ENCODE measurements at regions not wholly inside any gene's neighbourhood (a gene's known extent, or its start where the extent isn't known, plus 50 kb on each side); places are given as distances from the start of the nearest gene placed in this dataset.

DNA sequence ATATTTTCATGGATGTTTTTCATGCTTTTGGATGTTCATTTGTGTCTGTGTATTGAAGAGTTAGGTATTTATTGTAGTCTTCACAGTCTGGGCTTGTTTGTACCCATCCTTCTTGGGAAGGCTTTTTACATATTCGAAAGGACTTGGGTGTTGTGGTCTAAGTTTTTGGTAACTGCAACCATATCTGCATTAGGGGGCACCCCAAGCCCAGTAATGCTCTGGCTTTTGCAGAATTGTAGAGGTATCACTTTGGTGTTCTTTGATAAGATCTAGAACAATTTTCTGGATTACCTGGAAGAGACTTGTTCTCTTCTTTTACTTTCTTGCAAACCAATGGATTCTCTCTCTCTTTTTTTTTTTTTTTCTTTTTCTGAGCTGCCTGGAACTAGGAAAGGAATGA is 581.3 kb downstream of the DACH1 start:
- TF ChIP-seq CTCF (conservative IDR thresholded peaks at IDR 0.05; ENCODE audit: low read depth, low read length), result no peak
- TF ChIP-seq EZH2 (IDR thresholded peaks at IDR 0.05; ENCODE audit: low read length, unreplicated experiment), result no peak
